Sigmoid colon (tissue), 6 donors: ENCODE measurements at regions not wholly inside any gene's neighbourhood (a gene's known extent, or its start where the extent isn't known, plus 50 kb on each side); places are given as distances from the start of the nearest gene placed in this dataset.
"Not testable (repeated sequence)": the region's sequence is repeated elsewhere in the genome, so short reads cannot be mapped to it uniquely, and the experiment has no call there.

Source experiments
- DNase-seq: peaks from one replicate; pipeline ENCODE4 v3.0.0-alpha.2; 2019
- H3K27ac ChIP-seq, 4 donors: fragments of 200-600 bp; sonication (generic); one replicate each; pipeline ENCODE4 v1.5.1; 2016 to 2019; ENCODE audit warnings: mild to moderate bottlenecking in 1 of 4
- H3K27me3 ChIP-seq, 3 donors: fragments of 200-600 bp; sonication (generic); one replicate each; pipeline ENCODE4 v1.5.1; 2019; ENCODE audit warnings: mild to moderate bottlenecking in 1 of 3
- H3K36me3 ChIP-seq, 4 donors: fragments of 200-600 bp; sonication (generic); one replicate each; pipeline ENCODE4 v1.5.1; 2016 to 2019
- H3K4me1 ChIP-seq, 4 donors: fragments of 200-600 bp; sonication (generic); one replicate each; pipeline ENCODE4 v1.5.1; 2017 to 2019
- H3K4me3 ChIP-seq, 4 donors: fragments of 200-600 bp; sonication (generic); one replicate each; pipeline ENCODE4 v1.5.1; 2017 to 2019; ENCODE audit warnings: mild to moderate bottlenecking in 2 of 4, moderate library complexity in 1 of 4
- H3K9me3 ChIP-seq, 4 donors: fragments of 200-600 bp in 3 of 4; sonication (generic) in 3 of 4; one replicate each; pipeline versions ENCODE4 v1.5.1 to v1.6.1; 2013 to 2019
- EP300 ChIP-seq, 4 donors: sonication (generic); formaldehyde crosslinking; IDR thresholded peaks; one replicate each; pipeline ENCODE4 v1.6.1; 2017; ENCODE audit warnings: antibody characterized with exemption in 4 of 4
- POLR2A ChIP-seq, 2 donors: fragments of 450-650 bp; IDR thresholded peaks; one replicate each; pipeline ENCODE4 v1.6.1; 2016; ENCODE audit warnings: antibody characterized with exemption in 2 of 2, mild to moderate bottlenecking in 2 of 2, moderate library complexity in 2 of 2
- POLR2AphosphoS5 ChIP-seq, 4 donors: sonication (generic); formaldehyde crosslinking; IDR thresholded peaks; one replicate each; pipeline ENCODE4 v1.6.1; 2017; ENCODE audit warnings: antibody characterized with exemption in 4 of 4
- WGBS, 2 donors: extraction: QIAGEN DNeasy Blood & Tissue Kit; methylation state at CpG; one replicate each; pipeline ENCODE4 v1.1.7; 2013; 5-methylcytosine and 5-hydroxymethylcytosine counted together
- intact Hi-C: fragments of 100-400 bp; cut with DNase I; formaldehyde crosslinking; loops from one replicate; pipeline ENCODE4 v1.15.1; 2023
- TF ChIP-seq, protein P1 (sequence below), 4 experiments: fragments of 450-650 bp in 3 of 4; fragments of 200-600 bp in 1 of 4; IDR thresholded peaks; one replicate each; pipeline ENCODE4 v1.5.1; 2016 to 2019; ENCODE audit warnings: antibody characterized with exemption in 4 of 4, mild to moderate bottlenecking in 3 of 4, moderate library complexity in 2 of 4
- donor health status: healthy with polysubstance abuse.
- donor health status: healthy.

DNA sequence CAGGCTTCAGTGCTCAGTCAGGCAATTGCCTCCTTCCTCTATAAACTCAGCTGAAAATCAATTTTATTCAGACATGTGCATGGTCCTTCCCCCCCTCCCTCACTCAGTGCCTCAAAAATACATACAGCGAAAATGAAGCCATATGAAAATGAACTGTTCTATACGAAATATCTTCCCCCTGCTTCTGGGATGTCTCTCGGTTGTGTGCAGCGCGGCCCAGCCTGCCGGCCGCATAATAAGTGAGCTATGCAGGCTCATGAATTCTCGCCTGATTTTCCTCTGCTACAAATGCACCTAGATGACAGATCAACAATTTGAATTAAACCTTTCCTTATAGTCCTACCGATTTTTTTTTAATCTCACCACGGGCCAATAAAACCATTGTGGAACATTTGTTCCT, 252.9 kb downstream of the CRLF2 start:
- Histone ChIP-seq H3K9me3 (peaks cover 0 to 3% (median 0%) of the 10 kb centered on the region in 4 donors), H3K4me1 (no peaks in the 10 kb centered on the region), H3K36me3 (no peaks in the 10 kb centered on the region), H3K27ac (no peak overlapping the region), H3K4me3 (no peak overlapping the region), H3K27me3 (peaks cover 0 to 26% (median 9%) of the 10 kb centered on the region in 3 donors)
- 72 to 84% methylated on average over 10 of the region's 10 CpGs for WGBS, 2 donors
- intact Hi-C loops: no loop called here
- no peak for DNase-seq
- TF ChIP-seq EP300 (IDR thresholded peaks at IDR 0.05) (no peak), POLR2A (IDR thresholded peaks at IDR 0.05) (no peak), POLR2AphosphoS5 (IDR thresholded peaks at IDR 0.05) (no peak)
- TF ChIP-seq, protein P1, sequence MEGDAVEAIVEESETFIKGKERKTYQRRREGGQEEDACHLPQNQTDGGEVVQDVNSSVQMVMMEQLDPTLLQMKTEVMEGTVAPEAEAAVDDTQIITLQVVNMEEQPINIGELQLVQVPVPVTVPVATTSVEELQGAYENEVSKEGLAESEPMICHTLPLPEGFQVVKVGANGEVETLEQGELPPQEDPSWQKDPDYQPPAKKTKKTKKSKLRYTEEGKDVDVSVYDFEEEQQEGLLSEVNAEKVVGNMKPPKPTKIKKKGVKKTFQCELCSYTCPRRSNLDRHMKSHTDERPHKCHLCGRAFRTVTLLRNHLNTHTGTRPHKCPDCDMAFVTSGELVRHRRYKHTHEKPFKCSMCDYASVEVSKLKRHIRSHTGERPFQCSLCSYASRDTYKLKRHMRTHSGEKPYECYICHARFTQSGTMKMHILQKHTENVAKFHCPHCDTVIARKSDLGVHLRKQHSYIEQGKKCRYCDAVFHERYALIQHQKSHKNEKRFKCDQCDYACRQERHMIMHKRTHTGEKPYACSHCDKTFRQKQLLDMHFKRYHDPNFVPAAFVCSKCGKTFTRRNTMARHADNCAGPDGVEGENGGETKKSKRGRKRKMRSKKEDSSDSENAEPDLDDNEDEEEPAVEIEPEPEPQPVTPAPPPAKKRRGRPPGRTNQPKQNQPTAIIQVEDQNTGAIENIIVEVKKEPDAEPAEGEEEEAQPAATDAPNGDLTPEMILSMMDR (IDR thresholded peaks at IDR 0.05): no peak

DNA sequence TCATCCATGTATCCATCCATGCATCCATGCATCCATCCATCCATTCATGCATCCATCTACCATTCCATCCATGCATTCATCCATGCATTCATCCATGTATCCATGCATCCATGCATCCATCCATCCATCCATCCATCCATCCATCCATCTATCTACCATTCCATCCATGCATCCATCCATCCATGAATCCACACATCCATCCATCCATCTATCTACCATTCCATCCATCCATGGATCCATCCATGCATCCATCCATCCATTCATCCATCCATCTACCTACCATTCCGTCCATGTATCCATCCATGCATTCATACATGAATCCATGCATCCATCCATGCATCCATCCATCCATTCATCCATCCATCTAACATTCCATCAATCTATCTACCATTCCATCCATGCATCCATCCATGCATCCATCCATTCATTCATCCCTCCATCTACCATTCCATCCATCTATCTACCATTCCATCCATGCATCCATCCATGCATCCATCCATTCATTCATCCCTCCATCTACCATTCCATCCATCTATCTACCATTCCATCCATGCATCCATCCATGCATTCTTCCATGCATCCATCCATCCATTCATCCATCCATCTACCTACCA, 257.2 kb downstream of the CRLF2 start:
- H3K27me3 ChIP-seq, H3K27ac ChIP-seq, H3K4me3 ChIP-seq, H3K4me1 ChIP-seq, intact Hi-C loops, H3K36me3 ChIP-seq, H3K9me3 ChIP-seq, DNase-seq: not testable (repeated sequence)
- 87 to 89% methylated on average over 1 of the region's 1 CpG for WGBS, 2 donors

GRCh38 chrX:953879-954482, 258.5 kb downstream of the CRLF2 start:
- H3K9me3 ChIP-seq: peaks cover 0 to 3% (median 0%) of the 10 kb centered on the region in 4 donors
- no peak for TF ChIP-seq POLR2A (IDR thresholded peaks at IDR 0.05)
- no peaks in the 10 kb centered on the region for H3K36me3 ChIP-seq
- no peaks in the 10 kb centered on the region for H3K4me1 ChIP-seq
- no peak overlapping the region for H3K4me3 ChIP-seq
- DNase-seq: no peak
- intact Hi-C loops: no loop called here
- peaks cover 0 to 4% (median 0%) of the 10 kb centered on the region in 3 donors for H3K27me3 ChIP-seq
- no peak overlapping the region for H3K27ac ChIP-seq

- no peak for DNase-seq
- no peaks in the 10 kb centered on the region for H3K36me3 ChIP-seq
- H3K9me3 ChIP-seq: peaks cover 0 to 3% (median 0%) of the 10 kb centered on the region in 4 donors
- no peaks in the 10 kb centered on the region for H3K4me1 ChIP-seq
- intact Hi-C loops: no loop called here
- H3K4me3 ChIP-seq: no peak overlapping the region
- 83 to 85% methylated on average over 5 of the region's 5 CpGs for WGBS, 2 donors
- H3K27ac ChIP-seq: no peak overlapping the region
- TF ChIP-seq, protein P1 (IDR thresholded peaks at IDR 0.05): no peak
- TF ChIP-seq POLR2AphosphoS5 (IDR thresholded peaks at IDR 0.05): no peak
- TF ChIP-seq POLR2A (IDR thresholded peaks at IDR 0.05): no peak
- no peak for TF ChIP-seq EP300 (IDR thresholded peaks at IDR 0.05)
- H3K27me3 ChIP-seq: no peaks in the 10 kb centered on the region
Observed at GRCh38 chrX:952816-953215, 259.6 kb downstream of the CRLF2 start.

DNA sequence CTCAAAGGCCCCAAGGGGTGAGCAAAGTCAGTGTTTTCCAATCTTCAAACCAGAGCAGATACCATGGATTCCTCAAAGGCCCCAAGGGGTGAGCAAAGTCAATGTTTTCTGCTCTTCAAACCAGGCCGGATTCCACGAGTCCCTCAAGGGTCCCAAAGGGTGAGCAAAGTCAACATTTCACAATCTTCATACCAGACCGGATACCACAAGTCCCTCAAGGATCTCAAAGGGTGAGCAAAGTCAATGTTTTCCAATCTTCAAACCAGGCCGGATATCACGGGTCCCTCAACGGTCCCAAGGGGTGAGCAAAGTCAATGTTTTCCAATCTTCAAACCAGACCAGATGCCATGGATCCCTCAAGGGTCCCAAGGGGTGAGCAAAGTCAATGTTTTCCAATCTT, 265.2 kb downstream of the CRLF2 start:
- intact Hi-C loops, H3K27ac ChIP-seq, H3K27me3 ChIP-seq, DNase-seq, H3K4me3 ChIP-seq, H3K4me1 ChIP-seq, H3K36me3 ChIP-seq, H3K9me3 ChIP-seq: not testable (repeated sequence)
- WGBS, 2 donors: 68 to 84% methylated on average over 6 of the region's 6 CpGs

GRCh38 chrX:943035-943434, 269.4 kb downstream of the CRLF2 start:
- H3K27me3 ChIP-seq: peaks cover 0 to 13% (median 4%) of the 10 kb centered on the region in 3 donors
- intact Hi-C loops: no loop called here
- WGBS, 2 donors: 3 to 76% methylated on average over 1 of the region's 1 CpG

More at GRCh38 chrX:943035-943434, 269.4 kb downstream of the CRLF2 start:
- Histone ChIP-seq H3K4me1 (no peaks in the 10 kb centered on the region), H3K4me3 (no peak overlapping the region), H3K9me3 (peaks cover 0 to 4% (median 0%) of the 10 kb centered on the region in 4 donors), H3K27ac (no peak overlapping the region), H3K36me3 (no peaks in the 10 kb centered on the region)
- TF ChIP-seq EP300 (IDR thresholded peaks at IDR 0.05) (no peak), POLR2A (IDR thresholded peaks at IDR 0.05) (no peak), POLR2AphosphoS5 (IDR thresholded peaks at IDR 0.05) (no peak)
- TF ChIP-seq, protein P1 (IDR thresholded peaks at IDR 0.05): no peak
- DNase-seq: no peak
